DND-41 (cell line): ENCODE measurements at regions not wholly inside any gene's neighbourhood (a gene's known extent, or its start where the extent isn't known, plus 50 kb on each side); places are given as distances from the start of the nearest gene placed in this dataset.
"Not testable (repeated sequence)": the region's sequence is repeated elsewhere in the genome, so short reads cannot be mapped to it uniquely, and the experiment has no call there.

Experiments
- EZH2 ChIP-seq: IDR thresholded peaks from 3 replicates; pipeline ENCODE4 v1.6.1; 2012; ENCODE audit warnings: borderline replicate concordance, low read depth, mild to moderate bottlenecking, moderate library complexity, low read length, inconsistent platforms; ENCODE audit not compliant: severe bottlenecking
- TF ChIP-seq, protein P1 (sequence below): IDR thresholded peaks from 2 replicates; pipeline ENCODE4 v1.5.1; 2012; ENCODE audit warnings: borderline replicate concordance, low read length, moderate library complexity, mild to moderate bottlenecking; ENCODE audit not compliant: poor library complexity, severe bottlenecking; ENCODE audit errors: extremely low read depth

GRCh38 chr18:34330907-34331306, 106.2 kb upstream of the NOL4 start:
- TF ChIP-seq, protein P1, sequence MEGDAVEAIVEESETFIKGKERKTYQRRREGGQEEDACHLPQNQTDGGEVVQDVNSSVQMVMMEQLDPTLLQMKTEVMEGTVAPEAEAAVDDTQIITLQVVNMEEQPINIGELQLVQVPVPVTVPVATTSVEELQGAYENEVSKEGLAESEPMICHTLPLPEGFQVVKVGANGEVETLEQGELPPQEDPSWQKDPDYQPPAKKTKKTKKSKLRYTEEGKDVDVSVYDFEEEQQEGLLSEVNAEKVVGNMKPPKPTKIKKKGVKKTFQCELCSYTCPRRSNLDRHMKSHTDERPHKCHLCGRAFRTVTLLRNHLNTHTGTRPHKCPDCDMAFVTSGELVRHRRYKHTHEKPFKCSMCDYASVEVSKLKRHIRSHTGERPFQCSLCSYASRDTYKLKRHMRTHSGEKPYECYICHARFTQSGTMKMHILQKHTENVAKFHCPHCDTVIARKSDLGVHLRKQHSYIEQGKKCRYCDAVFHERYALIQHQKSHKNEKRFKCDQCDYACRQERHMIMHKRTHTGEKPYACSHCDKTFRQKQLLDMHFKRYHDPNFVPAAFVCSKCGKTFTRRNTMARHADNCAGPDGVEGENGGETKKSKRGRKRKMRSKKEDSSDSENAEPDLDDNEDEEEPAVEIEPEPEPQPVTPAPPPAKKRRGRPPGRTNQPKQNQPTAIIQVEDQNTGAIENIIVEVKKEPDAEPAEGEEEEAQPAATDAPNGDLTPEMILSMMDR, result not testable (repeated sequence)
- not testable (repeated sequence) for TF ChIP-seq EZH2
